Neuronal stem cell (in vitro differentiated cells): ENCODE measurements at regions not wholly inside any gene's neighbourhood (a gene's known extent, or its start where the extent isn't known, plus 50 kb on each side); places are given as distances from the start of the nearest gene placed in this dataset.

ENCODE experiments used
- DNase-seq: peaks from one replicate; pipeline ENCODE4 v3.0.0-alpha.2; 2013; ENCODE audit warnings: low spot score
- H2AFZ ChIP-seq: one replicate; pipeline ENCODE4 v1.6.1; 2013; ENCODE audit warnings: mild to moderate bottlenecking, low read length, inconsistent platforms
- H2AK5ac ChIP-seq: 2 replicates; pipeline ENCODE4 v1.6.1; 2013; ENCODE audit warnings: low read depth, mild to moderate bottlenecking, inconsistent platforms, low read length, moderate library complexity, mixed read lengths
- H2BK120ac ChIP-seq: 2 replicates; pipeline ENCODE4 v1.6.1; 2013; ENCODE audit warnings: low read depth, mild to moderate bottlenecking, inconsistent platforms, low read length, moderate library complexity, mixed read lengths
- H2BK12ac ChIP-seq: one replicate; pipeline ENCODE4 v1.6.1; 2013; ENCODE audit warnings: low read length, inconsistent platforms
- H2BK15ac ChIP-seq: 2 replicates; pipeline ENCODE4 v1.6.1; 2013; ENCODE audit warnings: mild to moderate bottlenecking, low read length, inconsistent platforms, mixed read lengths
- H2BK5ac ChIP-seq: one replicate; pipeline ENCODE4 v1.6.1; 2013; ENCODE audit warnings: inconsistent platforms, mild to moderate bottlenecking, low read length, moderate library complexity
- H3K14ac ChIP-seq: one replicate; pipeline ENCODE4 v1.6.1; 2013; ENCODE audit warnings: low read length, inconsistent platforms
- H3K18ac ChIP-seq: 2 replicates; pipeline ENCODE4 v1.6.1; 2013; ENCODE audit warnings: low read length, inconsistent platforms
- H3K23ac ChIP-seq: 2 replicates; pipeline ENCODE4 v1.6.1; 2013; ENCODE audit warnings: low read depth, mild to moderate bottlenecking, mixed read lengths, low read length, inconsistent platforms; ENCODE audit not compliant: poor library complexity
- H3K27ac ChIP-seq: replicated peaks from 3 replicates; pipeline ENCODE4 v1.5.1; 2013; ENCODE audit warnings: low read length, inconsistent platforms
- H3K27me3 ChIP-seq, 3 experiments: 2 replicates each; pipeline ENCODE4 v1.6.1; 2013; ENCODE audit warnings: low read length in 3 of 3, mild to moderate bottlenecking in 2 of 3, inconsistent platforms in 1 of 3, low read depth in 1 of 3, mixed read lengths in 1 of 3, moderate library complexity in 1 of 3; ENCODE audit not compliant: control insufficient read depth in 3 of 3, insufficient read depth in 3 of 3
- H3K36me3 ChIP-seq, 2 donors: replicated peaks in 1 of 2; 2 replicates each; pipeline ENCODE4 v1.6.1; 2013; ENCODE audit warnings: low read length in 2 of 2; ENCODE audit not compliant: control insufficient read depth in 2 of 2, insufficient read depth in 2 of 2
- H3K4ac ChIP-seq: 2 replicates; pipeline ENCODE4 v1.6.1; 2013; ENCODE audit warnings: inconsistent platforms, mild to moderate bottlenecking, low read length, moderate library complexity
- H3K4me1 ChIP-seq, 2 donors: 1 replicate in 1 of 2; 2 replicates in 1 of 2; pipeline ENCODE4 v1.6.1; 2013; ENCODE audit warnings: low read length in 2 of 2, low read depth in 1 of 2; ENCODE audit not compliant: control insufficient read depth in 2 of 2, insufficient read depth in 1 of 2
- H3K4me2 ChIP-seq: one replicate; pipeline ENCODE4 v1.6.1; 2013; ENCODE audit warnings: mild to moderate bottlenecking, low read length, inconsistent platforms; ENCODE audit not compliant: insufficient read depth, poor library complexity, severe bottlenecking
- H3K4me3 ChIP-seq, 2 donors: 2 replicates each; pipeline ENCODE4 v1.5.1; 2013; ENCODE audit warnings: low read length in 2 of 2, mild to moderate bottlenecking in 2 of 2, inconsistent platforms in 1 of 2, moderate library complexity in 1 of 2
- H3K79me1 ChIP-seq: one replicate; pipeline ENCODE4 v1.6.1; 2013; ENCODE audit warnings: low read depth, mild to moderate bottlenecking, inconsistent platforms, low read length, moderate library complexity
- H3K9ac ChIP-seq: one replicate; pipeline ENCODE4 v1.6.1; 2013; ENCODE audit warnings: mild to moderate bottlenecking, low read depth, low read length, inconsistent platforms; ENCODE audit not compliant: poor library complexity
- H3K9me3 ChIP-seq, 2 donors: replicated peaks in 1 of 2; 2 replicates each; pipeline versions ENCODE3 to v1.6.1; 2013; ENCODE audit warnings: low read length in 2 of 2, mild to moderate bottlenecking in 2 of 2, inconsistent platforms in 1 of 2, low read depth in 1 of 2, mixed read lengths in 1 of 2, moderate library complexity in 1 of 2; ENCODE audit not compliant: control insufficient read depth in 2 of 2, insufficient read depth in 1 of 2
- H4K8ac ChIP-seq: one replicate; pipeline ENCODE4 v1.6.1; 2013; ENCODE audit warnings: low read depth, mild to moderate bottlenecking, inconsistent platforms, low read length, moderate library complexity
- H4K91ac ChIP-seq: one replicate; pipeline ENCODE4 v1.6.1; 2013; ENCODE audit warnings: low read length, low read depth, mild to moderate bottlenecking, inconsistent platforms; ENCODE audit not compliant: poor library complexity
- WGBS, 2 donors: extraction: QIAGEN DNeasy Blood & Tissue Kit; methylation state at CpG; one replicate each; pipeline ENCODE4 v1.1.7; 2013; ENCODE audit warnings: missing lambda C conversion rate in 2 of 2, mixed read lengths in 1 of 2; ENCODE audit not compliant: insufficient read length in 2 of 2, insufficient replicate concordance in 1 of 2; ENCODE audit errors: extremely low coverage in 2 of 2; 5-methylcytosine and 5-hydroxymethylcytosine counted together

- Histone ChIP-seq H3K79me1 (no peaks in the 10 kb centered on the region), H3K9ac (no peak overlapping the region), H2BK15ac (no peak overlapping the region), H3K36me3 (no peaks in the 10 kb centered on the region), H3K4me3 (no peak overlapping the region), H3K9me3 (no peaks in the 10 kb centered on the region), H4K8ac (no peak overlapping the region), H2BK120ac (no peak overlapping the region), H3K4me2 (no peak overlapping the region), H4K91ac (no peak overlapping the region), H3K4ac (no peak overlapping the region), H3K27ac (no peak overlapping the region), H3K23ac (no peak overlapping the region), H3K18ac (no peak overlapping the region), H2AK5ac (no peak overlapping the region), H3K27me3 (no peaks in the 10 kb centered on the region), H2BK5ac (no peak overlapping the region), H2AFZ (no peak overlapping the region), H2BK12ac (no peak overlapping the region), H3K4me1 (no peaks in the 10 kb centered on the region), H3K14ac (no peak overlapping the region)
- WGBS, 2 donors: no CpG with 5 or more reads among the region's 1 CpG
- DNase-seq: no peak
Observed at GRCh38 chr2:59575191-59575590, 978.3 kb downstream of the BCL11A start.

GRCh38 chr2:59572227-59572626 is 981.2 kb downstream of the BCL11A start:
- H2AFZ ChIP-seq: no peak overlapping the region
- H3K27me3 ChIP-seq: no peaks in the 10 kb centered on the region
- H3K9me3 ChIP-seq: no peaks in the 10 kb centered on the region
- DNase-seq: no peak
- H3K4me3 ChIP-seq: no peak overlapping the region
- no peaks in the 10 kb centered on the region for H3K4me1 ChIP-seq
- H3K36me3 ChIP-seq: no peaks in the 10 kb centered on the region
- no peak overlapping the region for H3K4ac ChIP-seq
- H3K4me2 ChIP-seq: no peak overlapping the region
- no peak overlapping the region for H3K27ac ChIP-seq
- H2BK15ac ChIP-seq: no peak overlapping the region
- no peak overlapping the region for H2AK5ac ChIP-seq
- no peak overlapping the region for H3K18ac ChIP-seq
- WGBS, 2 donors: no CpG with 5 or more reads among the region's 4 CpGs
- no peak overlapping the region for H4K8ac ChIP-seq
- no peak overlapping the region for H2BK120ac ChIP-seq
- H3K14ac ChIP-seq: no peak overlapping the region
- no peak overlapping the region for H2BK12ac ChIP-seq
- H2BK5ac ChIP-seq: no peak overlapping the region
- no peak overlapping the region for H3K23ac ChIP-seq
- no peak overlapping the region for H4K91ac ChIP-seq
- no peak overlapping the region for H3K9ac ChIP-seq
- H3K79me1 ChIP-seq: no peaks in the 10 kb centered on the region

DNA sequence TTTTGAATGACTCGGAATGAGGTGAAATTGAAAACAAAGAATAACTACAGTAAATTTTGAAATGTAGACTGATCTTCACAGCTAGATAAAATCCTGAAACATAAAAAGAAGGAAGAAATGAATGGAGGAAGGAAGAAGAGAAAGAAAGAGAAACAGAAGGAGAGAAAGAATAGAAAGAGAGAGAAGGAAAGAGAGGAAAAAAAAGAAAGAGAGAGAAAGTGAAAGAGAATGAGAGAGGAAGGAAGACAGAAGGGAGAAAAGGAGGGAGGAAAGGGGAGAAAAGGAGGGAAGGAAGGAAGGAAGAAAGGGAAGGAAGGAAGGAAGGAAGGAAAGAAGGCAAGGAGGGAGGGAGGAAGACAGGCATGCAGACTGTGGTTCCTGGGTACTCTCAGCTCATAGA is 982.6 kb downstream of the BCL11A start:
- Histone ChIP-seq H2AFZ (no peak overlapping the region), H3K79me1 (no peaks in the 10 kb centered on the region), H3K23ac (no peak overlapping the region), H2AK5ac (no peak overlapping the region), H3K18ac (no peak overlapping the region), H3K27ac (no peak overlapping the region), H2BK12ac (no peak overlapping the region), H2BK120ac (no peak overlapping the region), H3K9me3 (no peaks in the 10 kb centered on the region), H3K4me3 (no peak overlapping the region), H3K4me1 (no peaks in the 10 kb centered on the region), H3K36me3 (no peaks in the 10 kb centered on the region), H3K27me3 (no peaks in the 10 kb centered on the region), H2BK5ac (no peak overlapping the region), H4K8ac (no peak overlapping the region), H3K9ac (no peak overlapping the region), H3K14ac (no peak overlapping the region), H4K91ac (no peak overlapping the region), H2BK15ac (no peak overlapping the region), H3K4ac (no peak overlapping the region), H3K4me2 (no peak overlapping the region)
- DNase-seq: no peak
- no CpG with 5 or more reads among the region's 1 CpG for WGBS, 2 donors

- Histone ChIP-seq H3K4me3 (no peak overlapping the region), H3K36me3 (no peaks in the 10 kb centered on the region), H3K79me1 (no peaks in the 10 kb centered on the region), H3K4ac (no peak overlapping the region), H2BK5ac (no peak overlapping the region), H3K9ac (no peak overlapping the region), H3K27me3 (no peaks in the 10 kb centered on the region), H2AFZ (no peak overlapping the region), H4K8ac (no peak overlapping the region), H3K4me1 (no peaks in the 10 kb centered on the region), H2BK12ac (no peak overlapping the region), H3K9me3 (no peaks in the 10 kb centered on the region), H3K27ac (no peak overlapping the region), H3K14ac (no peak overlapping the region), H2AK5ac (no peak overlapping the region), H2BK15ac (no peak overlapping the region), H3K23ac (no peak overlapping the region), H4K91ac (no peak overlapping the region), H3K18ac (no peak overlapping the region), H3K4me2 (no peak overlapping the region), H2BK120ac (no peak overlapping the region)
- no peak for DNase-seq
- WGBS, 2 donors: no CpG with 5 or more reads among the region's 1 CpG
Observed at GRCh38 chr2:59569124-59569523, 984.3 kb downstream of the BCL11A start.
